ENCODE measurements at regions not wholly inside any gene's neighbourhood (a gene's known extent, or its start where the extent isn't known, plus 50 kb on each side); places are given as distances from the start of the nearest gene placed in this dataset.

- Mint-ChIP-seq H3K4me3 (no peak overlapping the region), H3K27ac (no peak overlapping the region), H3K4me1 (ENCODE audit: low read depth) (no peaks in the 10 kb centered on the region), H3K27me3 (no peaks in the 10 kb centered on the region), H3K36me3 (ENCODE audit: low read depth) (no peaks in the 10 kb centered on the region), H3K9me3 (peaks cover 22% of the 10 kb centered on the region)
- no peak for ATAC-seq (ENCODE audit: poor library complexity)
- peaks cover 0 to 12% of the 10 kb centered on the region in 2 experiments for H3K9me3 ChIP-seq (ENCODE audit: control insufficient read depth in 1 of 2, insufficient read depth in 1 of 2, low read length in 2 of 2)
- no peaks in the 10 kb centered on the region for H3K27me3 ChIP-seq (ENCODE audit: control insufficient read depth in 1 of 2, insufficient read depth in 2 of 2, low read length in 2 of 2)
- ChIA-PET POLR2A (no interaction called here), CTCF (no interaction called here)
- no peak overlapping the region for H3K27ac ChIP-seq (ENCODE audit: low read depth in 1 of 2, low read length in 2 of 2)
- DNase-seq = no peak
- H3K4me1 ChIP-seq (ENCODE audit: insufficient read depth, low read length) = no peaks in the 10 kb centered on the region
- TF ChIP-seq CTCF (IDR thresholded peaks at IDR 0.05) = no peak
- no peaks in the 10 kb centered on the region for H3K36me3 ChIP-seq (ENCODE audit: insufficient read depth, low read length)
- intact Hi-C loops (cut with DNase I, micrococcal nuclease) = no loop called here
- H3K4me3 ChIP-seq (ENCODE audit: low read length) = no peak overlapping the region
Observed at GRCh38 chr2:81148323-81148722, 843.8 kb upstream of the LRRTM1 start.

- Histone ChIP-seq H3K27me3 (ENCODE audit: control insufficient read depth in 1 of 2, insufficient read depth in 2 of 2, low read length in 2 of 2) (no peaks in the 10 kb centered on the region), H3K27ac (ENCODE audit: low read depth in 1 of 2, low read length in 2 of 2) (no peak overlapping the region), H3K9me3 (ENCODE audit: control insufficient read depth in 1 of 2, insufficient read depth in 1 of 2, low read length in 2 of 2) (peaks cover 0 to 7% of the 10 kb centered on the region in 2 experiments), H3K4me1 (ENCODE audit: insufficient read depth, low read length) (no peaks in the 10 kb centered on the region), H3K4me3 (ENCODE audit: low read length) (no peak overlapping the region), H3K36me3 (ENCODE audit: insufficient read depth, low read length) (no peaks in the 10 kb centered on the region)
- no peak for ATAC-seq (ENCODE audit: poor library complexity)
- H3K27ac Mint-ChIP-seq = no peak overlapping the region
- no peak overlapping the region for H3K4me3 Mint-ChIP-seq
- no peaks in the 10 kb centered on the region for H3K36me3 Mint-ChIP-seq (ENCODE audit: low read depth)
- CTCF ChIA-PET = no interaction called here
- no peaks in the 10 kb centered on the region for H3K27me3 Mint-ChIP-seq
- intact Hi-C loops (cut with DNase I, micrococcal nuclease) = no loop called here
- no peaks in the 10 kb centered on the region for H3K4me1 Mint-ChIP-seq (ENCODE audit: low read depth)
- DNase-seq = no peak
- TF ChIP-seq CTCF (IDR thresholded peaks at IDR 0.05) = no peak
- peaks cover 8% of the 10 kb centered on the region for H3K9me3 Mint-ChIP-seq
- POLR2A ChIA-PET = no interaction called here
Observed at GRCh38 chr2:81136296-81136695, 831.7 kb upstream of the LRRTM1 start.

- intact Hi-C loops (cut with DNase I, micrococcal nuclease) = no loop called here
- TF ChIP-seq CTCF (IDR thresholded peaks at IDR 0.05) = no peak
- ChIA-PET CTCF (no interaction called here), POLR2A (no interaction called here)
- H3K27ac ChIP-seq (ENCODE audit: low read depth in 1 of 2, low read length in 2 of 2) = no peak overlapping the region
- H3K27me3 ChIP-seq (ENCODE audit: control insufficient read depth in 1 of 2, insufficient read depth in 2 of 2, low read length in 2 of 2) = no peaks in the 10 kb centered on the region
- no peak overlapping the region for H3K4me3 ChIP-seq (ENCODE audit: low read length)
- no peaks in the 10 kb centered on the region for H3K4me1 ChIP-seq (ENCODE audit: insufficient read depth, low read length)
- H3K36me3 Mint-ChIP-seq (ENCODE audit: low read depth) = no peaks in the 10 kb centered on the region
- peaks cover 5 to 6% of the 10 kb centered on the region in 2 experiments for H3K9me3 ChIP-seq (ENCODE audit: control insufficient read depth in 1 of 2, insufficient read depth in 1 of 2, low read length in 2 of 2)
- ATAC-seq (ENCODE audit: poor library complexity) (no peak), DNase-seq (no peak)
- H3K4me1 Mint-ChIP-seq (ENCODE audit: low read depth) = no peaks in the 10 kb centered on the region
- no peak overlapping the region for H3K4me3 Mint-ChIP-seq
- H3K36me3 ChIP-seq (ENCODE audit: insufficient read depth, low read length) = no peaks in the 10 kb centered on the region
- no peaks in the 10 kb centered on the region for H3K27me3 Mint-ChIP-seq
- H3K9me3 Mint-ChIP-seq = peaks cover 8% of the 10 kb centered on the region
- no peak overlapping the region for H3K27ac Mint-ChIP-seq
Observed at GRCh38 chr2:81097361-81097760, 792.8 kb upstream of the LRRTM1 start.
